Adrenal gland (tissue), 9 donors: ENCODE measurements at regions not wholly inside any gene's neighbourhood (a gene's known extent, or its start where the extent isn't known, plus 50 kb on each side); places are given as distances from the start of the nearest gene placed in this dataset.

Experiments used
- DNase-seq, 7 donors: peaks; one replicate each; pipeline ENCODE4 v3.0.0-alpha.2; 2019 to 2020
- H3K27ac ChIP-seq, 5 donors: fragments of 200-600 bp; sonication (generic) in 4 of 5; 1 replicate in 3 of 5; 2 replicates in 2 of 5; pipeline versions ENCODE4 v1.5.1 to v1.8.0; 2016 to 2020; ENCODE audit warnings: mild to moderate bottlenecking in 1 of 5
- H3K27me3 ChIP-seq: fragments of 200-600 bp; 2 replicates; pipeline ENCODE4 v1.8.0; 2021
- H3K36me3 ChIP-seq, 2 donors: fragments of 200-600 bp; replicated peaks in 1 of 2; 1 replicate in 1 of 2; 2 replicates in 1 of 2; pipeline versions ENCODE4 v1.5.1 to v1.8.0; 2018 to 2022
- H3K4me1 ChIP-seq, 2 donors: fragments of 200-600 bp; replicated peaks in 1 of 2; 1 replicate in 1 of 2; 2 replicates in 1 of 2; pipeline versions ENCODE4 v1.5.1 to v1.8.0; 2018 to 2021
- H3K4me3 ChIP-seq, 4 donors: fragments of 200-600 bp; sonication (generic) in 3 of 4; one replicate each; pipeline ENCODE4 v1.5.1; 2016 to 2018
- H3K9me3 ChIP-seq, 3 donors: fragments of 200-600 bp; sonication (generic) in 1 of 3; replicated peaks in 1 of 3; 1 replicate in 2 of 3; 2 replicates in 1 of 3; pipeline versions ENCODE4 v1.5.1 to v1.8.0; 2016 to 2021
- POLR2A ChIP-seq, 2 donors: fragments of 450-650 bp; IDR thresholded peaks; one replicate each; pipeline ENCODE4 v1.6.1; 2017; ENCODE audit warnings: antibody characterized with exemption in 2 of 2, mild to moderate bottlenecking in 2 of 2, moderate library complexity in 1 of 2
- WGBS, 4 donors: extraction: QIAGEN DNeasy Blood & Tissue Kit in 2 of 4; methylation state at CpG; one replicate each; pipeline versions ENCODE4 v1.1.5 to v1.1.7; 2013 to 2017; 5-methylcytosine and 5-hydroxymethylcytosine counted together
- intact Hi-C, 2 donors: fragments of 100-400 bp; cut with DNase I; formaldehyde crosslinking; loops; one replicate each; pipeline versions ENCODE4 v1.14.1 to v1.15.0; 2022 to 2023
- TF ChIP-seq, protein P1 (sequence below), 6 experiments: fragments of 450-650 bp in 4 of 6; fragments of 200-600 bp in 2 of 6; sonication (generic) in 1 of 6; IDR thresholded peaks; 1 replicate in 5 of 6; 2 replicates in 1 of 6; pipeline versions ENCODE4 v1.5.1 to v1.8.0; 2016 to 2021; ENCODE audit warnings: antibody characterized with exemption in 6 of 6, mild to moderate bottlenecking in 2 of 6, moderate library complexity in 1 of 6
- donor health status: healthy with polysubstance abuse.
- donor health status: Bipolar disorder and iron deficiency.
- donor health status: DM: yes; HTN: yes; CAD: no.
- donor health status: DM: no; HTN: no; CAD: no.
- donor health status: DM: no; HTN: no; CAD: no.

DNA sequence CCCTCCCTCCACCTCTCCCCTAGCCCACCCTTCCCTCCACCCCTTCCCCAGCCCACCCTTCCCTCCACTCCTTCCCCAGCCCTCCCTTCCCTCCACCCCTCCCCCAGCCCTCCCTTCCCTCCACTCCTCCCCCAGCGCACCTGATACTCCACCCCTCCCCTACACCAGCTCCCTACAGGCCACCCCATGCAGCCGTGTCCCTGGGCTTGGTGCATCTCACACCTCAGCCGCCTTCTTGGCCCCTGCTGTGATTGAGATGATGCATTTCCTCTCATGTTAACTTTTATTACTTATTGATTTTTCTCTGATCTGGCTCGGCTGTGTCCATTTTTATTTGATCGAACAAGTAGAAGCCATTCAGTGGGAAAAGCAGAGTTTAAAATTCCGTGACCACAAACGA, 243.8 kb downstream of the MATN1 start:
- intact Hi-C loops, result no loop called here
- no peak overlapping the region for H3K27ac ChIP-seq
- H3K9me3 ChIP-seq, result no peaks in the 10 kb centered on the region
- no peaks in the 10 kb centered on the region for H3K27me3 ChIP-seq
- no peak for TF ChIP-seq POLR2A (IDR thresholded peaks at IDR 0.05)
- TF ChIP-seq, protein P1, sequence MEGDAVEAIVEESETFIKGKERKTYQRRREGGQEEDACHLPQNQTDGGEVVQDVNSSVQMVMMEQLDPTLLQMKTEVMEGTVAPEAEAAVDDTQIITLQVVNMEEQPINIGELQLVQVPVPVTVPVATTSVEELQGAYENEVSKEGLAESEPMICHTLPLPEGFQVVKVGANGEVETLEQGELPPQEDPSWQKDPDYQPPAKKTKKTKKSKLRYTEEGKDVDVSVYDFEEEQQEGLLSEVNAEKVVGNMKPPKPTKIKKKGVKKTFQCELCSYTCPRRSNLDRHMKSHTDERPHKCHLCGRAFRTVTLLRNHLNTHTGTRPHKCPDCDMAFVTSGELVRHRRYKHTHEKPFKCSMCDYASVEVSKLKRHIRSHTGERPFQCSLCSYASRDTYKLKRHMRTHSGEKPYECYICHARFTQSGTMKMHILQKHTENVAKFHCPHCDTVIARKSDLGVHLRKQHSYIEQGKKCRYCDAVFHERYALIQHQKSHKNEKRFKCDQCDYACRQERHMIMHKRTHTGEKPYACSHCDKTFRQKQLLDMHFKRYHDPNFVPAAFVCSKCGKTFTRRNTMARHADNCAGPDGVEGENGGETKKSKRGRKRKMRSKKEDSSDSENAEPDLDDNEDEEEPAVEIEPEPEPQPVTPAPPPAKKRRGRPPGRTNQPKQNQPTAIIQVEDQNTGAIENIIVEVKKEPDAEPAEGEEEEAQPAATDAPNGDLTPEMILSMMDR (IDR thresholded peaks at IDR 0.05), result no peak
- no peaks in the 10 kb centered on the region for H3K4me1 ChIP-seq
- no peaks in the 10 kb centered on the region for H3K36me3 ChIP-seq
- WGBS, 4 donors, result 76 to 83% (median 80%) methylated on average over 6 to 7 of the region's 7 CpGs
- no peak overlapping the region for H3K4me3 ChIP-seq
- peak in 1 of 7 donors; percentile 9 for DNase-seq

DNA sequence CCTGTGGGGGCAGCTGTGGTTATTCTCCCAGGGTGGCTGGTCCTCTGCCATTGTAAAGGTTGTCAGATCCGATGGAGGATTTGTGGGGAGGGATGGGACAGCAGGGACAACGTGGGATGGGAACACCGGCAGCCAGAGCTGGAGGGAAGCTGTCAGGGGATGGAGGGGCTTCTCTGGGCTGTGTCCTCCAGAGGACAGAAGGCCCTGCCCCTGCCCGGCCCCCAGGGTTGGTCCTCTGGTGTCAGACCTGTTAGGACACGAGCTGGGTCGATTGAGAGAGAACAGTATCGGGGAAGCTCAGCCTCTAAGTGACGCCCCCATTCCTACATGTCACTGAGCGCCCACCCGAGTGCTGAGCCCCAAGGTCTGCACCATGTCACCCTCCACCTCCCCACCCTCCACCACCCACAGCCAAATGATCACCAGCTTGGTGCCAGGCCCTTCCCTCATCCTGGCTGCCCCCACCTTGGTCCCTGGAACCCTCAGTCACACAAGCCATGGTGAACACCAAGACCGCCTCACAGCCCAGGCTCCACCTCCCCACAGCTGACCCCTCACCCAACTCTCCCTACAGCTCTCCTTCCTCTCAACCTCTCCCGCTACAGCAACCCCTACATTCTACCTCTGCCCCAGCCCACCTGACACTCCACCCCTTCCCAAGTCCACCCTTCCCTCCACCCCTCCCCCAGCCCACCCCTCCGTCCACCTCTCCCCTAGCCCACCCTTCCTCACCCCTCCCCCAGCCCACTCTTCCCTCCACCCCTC, 244.4 kb downstream of the MATN1 start:
- intact Hi-C loops, result no loop called here
- H3K4me3 ChIP-seq, result no peak overlapping the region
- WGBS, 4 donors, result 80 to 88% (median 84%) methylated on average over 8 to 12 of the region's 13 CpGs
- H3K9me3 ChIP-seq, result no peaks in the 10 kb centered on the region
- no peaks in the 10 kb centered on the region for H3K36me3 ChIP-seq
- H3K4me1 ChIP-seq, result no peaks in the 10 kb centered on the region
- no peak overlapping the region for H3K27ac ChIP-seq
- TF ChIP-seq POLR2A (IDR thresholded peaks at IDR 0.05), result no peak
- TF ChIP-seq, protein P1 (IDR thresholded peaks at IDR 0.05), result no peak
- DNase-seq, result peak in 2 of 7 donors; percentile 7 to 24
- no peaks in the 10 kb centered on the region for H3K27me3 ChIP-seq

DNA sequence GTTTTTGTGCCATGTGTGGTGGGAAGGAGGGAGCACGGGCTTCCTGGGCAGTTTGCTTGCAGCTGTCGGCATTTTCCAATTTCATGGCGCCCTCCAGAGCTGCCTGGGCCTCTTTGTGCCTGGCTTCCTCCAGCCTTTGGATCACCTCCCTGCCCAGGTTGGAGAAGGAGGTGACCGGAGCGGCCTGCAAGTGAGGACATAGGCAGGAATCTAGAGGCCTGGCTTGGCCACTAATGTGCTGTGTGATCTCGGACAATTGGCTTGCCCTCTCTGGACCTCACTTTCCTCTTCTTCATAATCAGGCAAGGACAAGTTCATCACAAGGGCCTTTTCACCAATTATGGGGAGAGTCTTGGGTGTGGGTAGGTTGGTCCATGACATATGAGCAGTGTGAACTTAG, 245.1 kb downstream of the MATN1 start:
- intact Hi-C loops, result no loop called here
- Histone ChIP-seq H3K4me1 (no peaks in the 10 kb centered on the region), H3K27me3 (no peaks in the 10 kb centered on the region), H3K9me3 (no peaks in the 10 kb centered on the region), H3K27ac (no peak overlapping the region), H3K36me3 (no peaks in the 10 kb centered on the region), H3K4me3 (no peak overlapping the region)
- TF ChIP-seq POLR2A (IDR thresholded peaks at IDR 0.05), result no peak
- TF ChIP-seq, protein P1 (IDR thresholded peaks at IDR 0.05), result no peak
- peak in 1 of 7 donors; percentile 9 for DNase-seq
- WGBS, 4 donors, result 82 to 93% (median 92%) methylated on average over 6 of the region's 6 CpGs

DNA sequence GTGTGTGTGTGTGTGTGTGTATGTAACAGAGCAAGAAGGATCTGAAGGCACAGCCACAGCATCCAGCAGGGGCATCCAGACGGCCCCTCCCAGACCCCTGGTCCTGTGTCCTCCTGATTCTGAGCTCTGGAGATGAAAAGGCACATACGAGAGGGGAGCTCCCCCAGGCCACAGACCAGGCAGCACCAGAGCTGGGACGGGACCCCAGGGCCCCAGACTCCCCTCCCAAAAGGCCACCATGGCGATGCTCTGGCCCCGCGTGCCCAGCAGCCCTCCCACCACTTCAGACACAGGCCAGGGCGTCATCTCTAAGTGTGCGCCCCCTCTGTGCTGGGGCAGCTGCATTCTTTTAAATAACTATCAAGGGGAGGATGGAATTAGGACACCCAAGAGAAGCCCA, 245.8 kb downstream of the MATN1 start:
- intact Hi-C loops, result no loop called here
- Histone ChIP-seq H3K9me3 (no peaks in the 10 kb centered on the region), H3K4me3 (no peak overlapping the region), H3K4me1 (no peaks in the 10 kb centered on the region), H3K27me3 (no peaks in the 10 kb centered on the region), H3K27ac (no peak overlapping the region), H3K36me3 (no peaks in the 10 kb centered on the region)
- 67 to 83% (median 77%) methylated on average over 1 to 8 of the region's 8 CpGs for WGBS, 4 donors
- no peak for TF ChIP-seq POLR2A (IDR thresholded peaks at IDR 0.05)
- TF ChIP-seq, protein P1 (IDR thresholded peaks at IDR 0.05), result no peak
- peak in 1 of 7 donors; percentile 5 for DNase-seq
